ENCODE measurements at regions not wholly inside any gene's neighbourhood (a gene's known extent, or its start where the extent isn't known, plus 50 kb on each side); places are given as distances from the start of the nearest gene placed in this dataset.

GRCh38 chr2:20553580-20553979, 97.3 kb downstream of the HS1BP3 start:
- CTCF ChIA-PET (ENCODE audit: low intra/inter-chr PET ratio, low total read pairs): no interaction called here
- Histone ChIP-seq H3K27ac (ENCODE audit: extremely low read length, insufficient read depth, low read length) (no peak overlapping the region), H3K79me2 (ENCODE audit: insufficient read depth, low read length) (no peaks in the 10 kb centered on the region), H4K20me1 (ENCODE audit: insufficient read depth, low read length) (no peaks in the 10 kb centered on the region), H3K4me2 (ENCODE audit: low read depth, low read length) (no peak overlapping the region), H3K36me3 (replicated peaks in 1 of 2; ENCODE audit: control insufficient read depth in 1 of 2, insufficient read depth in 2 of 2, low read length in 2 of 2) (no peaks in the 10 kb centered on the region), H3K27me3 (ENCODE audit: control insufficient read depth in 1 of 2, insufficient read depth in 2 of 2, low read length in 2 of 2) (no peaks in the 10 kb centered on the region), H2AFZ (ENCODE audit: low read length) (no peak overlapping the region), H3K9me3 (ENCODE audit: low read length) (no peaks in the 10 kb centered on the region), H3K9ac (ENCODE audit: insufficient read depth, low read depth, low read length) (no peak overlapping the region), H3K4me3 (replicated peaks in 1 of 3; ENCODE audit: insufficient read depth in 1 of 3, low read depth in 2 of 3, low read length in 3 of 3) (no peak overlapping the region), H3K4me1 (ENCODE audit: insufficient read depth, low read length) (peaks cover 33% of the 10 kb centered on the region)
- WGBS (ENCODE audit: low lambda C conversion rate): 41% methylated on average over 5 of the region's 5 CpGs
- ATAC-seq (peak; percentile 73), DNase-seq (ENCODE audit: low spot score) (peak; percentile 81), FAIRE-seq (peak; percentile 67)
- POLR2A ChIA-PET: interaction anchor here (0.8 to 2.4 kb wide), 6 partner anchors 12 to 107 kb away, joined by 3 to 19 read pairs (median 6); partner anchors contain the start of gene RHOB
- BruUV-seq (replicated peaks): no TSS peak
- intact Hi-C loops (cut with micrococcal nuclease; ENCODE audit: unreplicated experiment) (no loop called here), in situ Hi-C loops (cut with HindIII; ENCODE audit: extremely low pct_ligation_motif_present, low pct_unique_long_range_greater_than_20kb) (no loop called here)
- TF ChIP-seq ZNF781 (CRISPR knock-in tag; IDR thresholded peaks at IDR 0.05; ENCODE audit: borderline replicate concordance, not compliant biosample characterization): no peak
- TF ChIP-seq CEBPB (IDR thresholded peaks at IDR 0.05; ENCODE audit: borderline replicate concordance, low read depth, low read length): peak; percentile 68; the same call in 1 of the 2 replicates
- TF ChIP-seq SAP130 (CRISPR knock-in tag; IDR thresholded peaks at IDR 0.05; ENCODE audit: low read depth): 0 out of 2 replicates have a peak, but pooled peaks have one; percentile 26
- TF ChIP-seq CEBPG (CRISPR knock-in tag; IDR thresholded peaks at IDR 0.05): peak; percentile 31; the same call in 1 of the 2 replicates
- TF ChIP-seq NFE2L2 (IDR thresholded peaks at IDR 0.05; ENCODE audit: low read length): no peak
- TF ChIP-seq RARA (CRISPR knock-in tag; IDR thresholded peaks at IDR 0.05): peak; percentile 25; the same call in 1 of the 2 replicates
- TF ChIP-seq MIER3 (CRISPR knock-in tag; IDR thresholded peaks at IDR 0.05; ENCODE audit: borderline replicate concordance): peak; percentile 34; the same call in 1 of the 2 replicates
- no peak for TF ChIP-seq SOX13 (IDR thresholded peaks at IDR 0.05)
- 0 out of 4 replicates have a peak, but pooled peaks of 1 of the 2 experiments have one; percentile 12 for TF ChIP-seq SOX13 (CRISPR knock-in tag; conservative IDR thresholded peaks at IDR 0.05 in 1 of 2, IDR thresholded peaks at IDR 0.05 in 1 of 2)
- no peak for TF ChIP-seq ZNF75D (CRISPR knock-in tag; IDR thresholded peaks at IDR 0.05; ENCODE audit: borderline replicate concordance)
- peak; percentile 43; the same call in 1 of the 2 replicates for TF ChIP-seq SOX5 (CRISPR knock-in tag; IDR thresholded peaks at IDR 0.05; ENCODE audit: borderline replicate concordance)
- TF ChIP-seq ARID5B (CRISPR knock-in tag; IDR thresholded peaks at IDR 0.05): peak; percentile 36; the same call in 1 of the 2 replicates
- TF ChIP-seq ZNF296 (CRISPR knock-in tag; conservative IDR thresholded peaks at IDR 0.05): no peak
- peak; percentile 42 for TF ChIP-seq GATAD2A (CRISPR knock-in tag; IDR thresholded peaks at IDR 0.05)
- no peak for TF ChIP-seq FOXA1 (IDR thresholded peaks at IDR 0.05)
- TF ChIP-seq FOXA1 (CRISPR knock-in tag; IDR thresholded peaks at IDR 0.05): peak; percentile 65; the same call in 1 of the 2 replicates
- TF ChIP-seq ZFP36L1 (CRISPR knock-in tag; IDR thresholded peaks at IDR 0.05): 0 out of 2 replicates have a peak, but pooled peaks have one; percentile 11
- TF ChIP-seq FOXA3 (CRISPR knock-in tag; IDR thresholded peaks at IDR 0.05): peak; percentile 59; the same call in 1 of the 2 replicates

Measured in HepG2 (cell line).